GM12873 (cell line): ENCODE measurements at regions not wholly inside any gene's neighbourhood (a gene's known extent, or its start where the extent isn't known, plus 50 kb on each side); places are given as distances from the start of the nearest gene placed in this dataset.

Experiments used
- CTCF ChIP-seq: IDR thresholded peaks from 2 replicates; pipeline ENCODE4 v1.5.1; 2012; ENCODE audit warnings: low read depth, mild to moderate bottlenecking, moderate library complexity, low read length, control low read depth; ENCODE audit not compliant: insufficient read depth; ENCODE audit errors: missing control alignments

GRCh38 chr15:47265686-47266085, 451.6 kb upstream of the SEMA6D start:
- TF ChIP-seq CTCF = no peak

GRCh38 chr15:47266566-47266965, 450.7 kb upstream of the SEMA6D start:
- no peak for TF ChIP-seq CTCF

- no peak for TF ChIP-seq CTCF
Measured at GRCh38 chr15:47273864-47274263, 443.4 kb upstream of the SEMA6D start.

- no peak for TF ChIP-seq CTCF
Measured at GRCh38 chr15:47283246-47283645, 434.1 kb upstream of the SEMA6D start.

- TF ChIP-seq CTCF = no peak
Measured at GRCh38 chr15:47288794-47289193, 428.5 kb upstream of the SEMA6D start.

- TF ChIP-seq CTCF = no peak
Measured at GRCh38 chr15:47289656-47290055, 427.6 kb upstream of the SEMA6D start.

GRCh38 chr15:47291767-47292166, 425.5 kb upstream of the SEMA6D start:
- TF ChIP-seq CTCF = no peak
